ENCODE measurements at regions not wholly inside any gene's neighbourhood (a gene's known extent, or its start where the extent isn't known, plus 50 kb on each side); places are given as distances from the start of the nearest gene placed in this dataset.
"Not testable (repeated sequence)": the region's sequence is repeated elsewhere in the genome, so short reads cannot be mapped to it uniquely, and the experiment has no call there.

- ChIA-PET POLR2A (no interaction called here), CTCF (interaction anchor here (0.7 to 1.7 kb wide), 3 partner anchors 137 to 195 kb away, joined by 3 to 5 read pairs (median 3); no protein-coding TSS in a partner anchor)
- no peak for TF ChIP-seq TP53 (CRISPR knock-in tag; IDR thresholded peaks at IDR 0.05)
- peaks cover 18% of the 10 kb centered on the region for H3K27me3 Mint-ChIP-seq (ENCODE audit: low read depth)
- peaks cover 9% of the 10 kb centered on the region for H3K36me3 Mint-ChIP-seq
- no peak for DNase-seq (ENCODE audit: low spot score)
- peaks cover 40% of the 10 kb centered on the region for H3K9me3 Mint-ChIP-seq
- H3K4me3 Mint-ChIP-seq = no peak overlapping the region
- H3K27ac Mint-ChIP-seq = no peak overlapping the region
- ATAC-seq = no peak
- H3K4me1 Mint-ChIP-seq = peaks cover 14% of the 10 kb centered on the region
These were observed 778.6 kb downstream of the KCNJ2 start for GRCh38 chr17:70947636-70948565.

GRCh38 chr17:70953140-70953539 lies 783.8 kb downstream of the KCNJ2 start:
- POLR2A ChIA-PET; H3K4me1 Mint-ChIP-seq; H3K36me3 Mint-ChIP-seq; DNase-seq (ENCODE audit: low spot score); ATAC-seq; H3K27ac Mint-ChIP-seq; CTCF ChIA-PET; H3K4me3 Mint-ChIP-seq; H3K27me3 Mint-ChIP-seq (ENCODE audit: low read depth): not testable (repeated sequence)
- H3K9me3 Mint-ChIP-seq = peaks cover 45% of the 10 kb centered on the region

- Mint-ChIP-seq H3K36me3 (no peaks in the 10 kb centered on the region; the same call in 1 of the 2 replicates), H3K4me1 (no peaks in the 10 kb centered on the region)
- no peak for TF ChIP-seq ZBTB21 (CRISPR knock-in tag; IDR thresholded peaks at IDR 0.05; ENCODE audit: borderline replicate concordance)
- TF ChIP-seq ZNF671 (CRISPR knock-in tag; IDR thresholded peaks at IDR 0.05) = no peak
- no peak for TF ChIP-seq RELA (CRISPR knock-in tag; IDR thresholded peaks at IDR 0.05; ENCODE audit: borderline replicate concordance)
- TF ChIP-seq ZNF281 (CRISPR knock-in tag; IDR thresholded peaks at IDR 0.05) = no peak
- TF ChIP-seq GRHL2 (CRISPR knock-in tag; IDR thresholded peaks at IDR 0.05; ENCODE audit: insufficient replicate concordance, severe bottlenecking) = no peak
- no peak for TF ChIP-seq CDX4 (CRISPR knock-in tag; IDR thresholded peaks at IDR 0.05; ENCODE audit: borderline replicate concordance)
- TF ChIP-seq HMGXB4 (CRISPR knock-in tag; IDR thresholded peaks at IDR 0.05) = no peak
- TF ChIP-seq ZNF416 (CRISPR knock-in tag; IDR thresholded peaks at IDR 0.05) = no peak
These were observed 786.1 kb downstream of the KCNJ2 start for GRCh38 chr17:70955441-70955840.

GRCh38 chr17:70956726-70957125 lies 787.4 kb downstream of the KCNJ2 start:
- H3K36me3 Mint-ChIP-seq = no peaks in the 10 kb centered on the region; the same call in 1 of the 2 replicates
- H3K27ac Mint-ChIP-seq = no peak overlapping the region
- DNase-seq (ENCODE audit: low spot score) (no peak), ATAC-seq (no peak)
- CTCF ChIA-PET = no interaction called here
- peaks cover 19% of the 10 kb centered on the region for H3K9me3 Mint-ChIP-seq
- POLR2A ChIA-PET = no interaction called here
- no peak overlapping the region for H3K4me3 Mint-ChIP-seq
- no peaks in the 10 kb centered on the region for H3K4me1 Mint-ChIP-seq
- H3K27me3 Mint-ChIP-seq (ENCODE audit: low read depth) = peaks cover under 1% of the 10 kb centered on the region; the same call in 1 of the 2 replicates
- TF ChIP-seq ATF2 (CRISPR knock-in tag; IDR thresholded peaks at IDR 0.05; ENCODE audit: borderline replicate concordance, low read depth) = no peak
- no peak for TF ChIP-seq GRHL2 (CRISPR knock-in tag; IDR thresholded peaks at IDR 0.05; ENCODE audit: insufficient replicate concordance, severe bottlenecking)
- no peak for TF ChIP-seq NFE2L1 (CRISPR knock-in tag; IDR thresholded peaks at IDR 0.05)
- TF ChIP-seq USF2 (CRISPR knock-in tag; IDR thresholded peaks at IDR 0.05) = no peak
- TF ChIP-seq OVOL2 (CRISPR knock-in tag; IDR thresholded peaks at IDR 0.05; ENCODE audit: borderline replicate concordance) = no peak
- no peak for TF ChIP-seq ZNF281 (CRISPR knock-in tag; IDR thresholded peaks at IDR 0.05)
- TF ChIP-seq NFATC4 (CRISPR knock-in tag; IDR thresholded peaks at IDR 0.05) = no peak
- no peak for TF ChIP-seq USF1 (CRISPR knock-in tag; IDR thresholded peaks at IDR 0.05)

More at GRCh38 chr17:70955441-70955840, 786.1 kb downstream of the KCNJ2 start:
- no peak for DNase-seq (ENCODE audit: low spot score)
- H3K4me3 Mint-ChIP-seq = no peak overlapping the region
- no peak overlapping the region for H3K27ac Mint-ChIP-seq
- H3K27me3 Mint-ChIP-seq (ENCODE audit: low read depth) = peaks cover 3% of the 10 kb centered on the region; the same call in 1 of the 2 replicates
- H3K9me3 Mint-ChIP-seq = peaks cover 27% of the 10 kb centered on the region
- ChIA-PET POLR2A (no interaction called here), CTCF (no interaction called here)
- ATAC-seq = no peak
